Ovary (tissue), 3 donors: ENCODE measurements at regions not wholly inside any gene's neighbourhood (a gene's known extent, or its start where the extent isn't known, plus 50 kb on each side); places are given as distances from the start of the nearest gene placed in this dataset.

ENCODE experiments used
- CTCF ChIP-seq, 3 donors: fragments of 450-650 bp in 2 of 3; fragments of 200-600 bp in 1 of 3; IDR thresholded peaks; one replicate each; pipeline versions ENCODE4 v1.5.1 to v1.8.0; 2016 to 2022; ENCODE audit warnings: antibody characterized with exemption in 3 of 3, mild to moderate bottlenecking in 1 of 3
- EP300 ChIP-seq: sonication (generic); formaldehyde crosslinking; IDR thresholded peaks from one replicate; pipeline ENCODE4 v1.6.1; 2017; ENCODE audit warnings: antibody characterized with exemption
- POLR2A ChIP-seq: fragments of 450-650 bp; IDR thresholded peaks from one replicate; pipeline ENCODE4 v1.6.1; 2017; ENCODE audit warnings: antibody characterized with exemption, mild to moderate bottlenecking, moderate library complexity
- donor health status: DM: no; HTN: no; CAD: no.

GRCh38 chr6:16839631-16840179 lies 78.4 kb upstream of the ATXN1 start:
- TF ChIP-seq CTCF (IDR thresholded peaks at IDR 0.05) = no peak
- TF ChIP-seq POLR2A = no peak
- TF ChIP-seq EP300 = no peak
